Keratinocyte (primary cell): ENCODE measurements at regions not wholly inside any gene's neighbourhood (a gene's known extent, or its start where the extent isn't known, plus 50 kb on each side); places are given as distances from the start of the nearest gene placed in this dataset.

ENCODE experiments used
- DNase-seq: peaks from one replicate; pipeline ENCODE4 v3.0.0-alpha.2; 2011; ENCODE audit warnings: low read depth, missing footprints, low spot score
- FAIRE-seq: peaks from 2 replicates; lab custom pipeline; 2011; peaks lifted over from hg19 to GRCh38; lab: Jason Lieb, UNC
- H2AFZ ChIP-seq: 2 replicates; pipeline ENCODE4 v1.6.0; 2012; ENCODE audit warnings: low read length, control low read depth, inconsistent platforms; ENCODE audit not compliant: control insufficient read depth
- H3K27ac ChIP-seq: 2 replicates; pipeline ENCODE4 v1.5.1; 2011; ENCODE audit warnings: low read length; ENCODE audit not compliant: control insufficient read depth, insufficient read depth
- H3K27me3 ChIP-seq: 3 replicates; pipeline ENCODE4 v1.6.0; 2011; ENCODE audit warnings: low read length; ENCODE audit not compliant: control insufficient read depth, insufficient read depth; ENCODE audit errors: extremely low read depth
- H3K36me3 ChIP-seq, 2 experiments: 2 replicates in 1 of 2; 3 replicates in 1 of 2; pipeline ENCODE4 v1.5.1; 2011; ENCODE audit warnings: low read length in 2 of 2, mild to moderate bottlenecking in 1 of 2; ENCODE audit not compliant: control insufficient read depth in 2 of 2, insufficient read depth in 2 of 2; ENCODE audit errors: extremely low read depth in 1 of 2
- H3K4me1 ChIP-seq: 3 replicates; pipeline ENCODE4 v1.5.1; 2011; ENCODE audit warnings: low read length; ENCODE audit not compliant: control insufficient read depth, insufficient read depth; ENCODE audit errors: extremely low read depth
- H3K4me2 ChIP-seq: 3 replicates; pipeline ENCODE4 v1.6.0; 2011; ENCODE audit warnings: low read depth, low read length; ENCODE audit not compliant: control insufficient read depth, insufficient read depth; ENCODE audit errors: extremely low read depth
- H3K4me3 ChIP-seq, 3 experiments: fragments of 200-600 bp in 1 of 3; sonication (generic) in 1 of 3; 2 replicates in 2 of 3; 3 replicates in 1 of 3; pipeline ENCODE4 v1.5.1; 2011 to 2016; ENCODE audit warnings: low read length in 3 of 3, mild to moderate bottlenecking in 3 of 3, control low read depth in 2 of 3, inconsistent platforms in 1 of 3, low read depth in 1 of 3, mixed read lengths in 1 of 3, mixed run types in 1 of 3, moderate library complexity in 1 of 3; ENCODE audit not compliant: control insufficient read depth in 2 of 3, insufficient read depth in 2 of 3; ENCODE audit errors: extremely low read depth in 1 of 3
- H3K79me2 ChIP-seq: 2 replicates; pipeline ENCODE4 v1.6.0; 2012; ENCODE audit warnings: low read length; ENCODE audit not compliant: control insufficient read depth, insufficient read depth
- H3K9ac ChIP-seq: 3 replicates; pipeline ENCODE4 v1.6.0; 2011; ENCODE audit warnings: low read length; ENCODE audit not compliant: control insufficient read depth, insufficient read depth; ENCODE audit errors: extremely low read depth
- H3K9me1 ChIP-seq: 3 replicates; pipeline ENCODE4 v1.6.0; 2011; ENCODE audit warnings: low read length; ENCODE audit not compliant: control insufficient read depth, insufficient read depth; ENCODE audit errors: extremely low read depth
- H3K9me3 ChIP-seq: 2 replicates; pipeline ENCODE4 v1.5.1; 2012; ENCODE audit warnings: low read depth, low read length; ENCODE audit not compliant: control insufficient read depth
- H4K20me1 ChIP-seq: 3 replicates; pipeline ENCODE4 v1.6.0; 2011; ENCODE audit warnings: low read length; ENCODE audit not compliant: control insufficient read depth, insufficient read depth; ENCODE audit errors: extremely low read depth
- CTCF ChIP-seq, 3 experiments: IDR thresholded peaks in 1 of 3; conservative IDR thresholded peaks in 1 of 3; optimal IDR thresholded peaks in 1 of 3; 2 replicates in 2 of 3; 3 replicates in 1 of 3; pipeline versions ENCODE3 to v1.5.1; 2011; ENCODE audit warnings: low read length in 3 of 3, mild to moderate bottlenecking in 3 of 3, moderate library complexity in 2 of 3, control low read depth in 1 of 3, inconsistent platforms in 1 of 3; ENCODE audit not compliant: insufficient read depth in 2 of 3; ENCODE audit errors: extremely low read depth in 1 of 3
- EZH2 ChIP-seq: IDR thresholded peaks from one replicate; pipeline ENCODE4 v1.6.1; 2012; ENCODE audit warnings: inconsistent platforms, mild to moderate bottlenecking, low read length, moderate library complexity
- dilution Hi-C: fragments of 300-500 bp; cut with MboI; formaldehyde crosslinking; loops from one replicate; pipeline ENCODE4 v1.7.0; 2020; ENCODE audit warnings: low sequenced_read_pairs; ENCODE audit not compliant: extremely low pct_ligation_motif_present

- FAIRE-seq (peak; percentile 55), DNase-seq (no peak)
- no peak overlapping the region for H3K4me3 ChIP-seq
- no peaks in the 10 kb centered on the region for H3K4me1 ChIP-seq
- no peak overlapping the region for H3K4me2 ChIP-seq
- H4K20me1 ChIP-seq, result no peaks in the 10 kb centered on the region
- no peaks in the 10 kb centered on the region for H3K27me3 ChIP-seq
- dilution Hi-C loops, result no loop called here
- H3K9me1 ChIP-seq, result no peaks in the 10 kb centered on the region
- TF ChIP-seq CTCF (optimal IDR thresholded peaks at IDR 0.05 in 1 of 3, IDR thresholded peaks at IDR 0.05 in 1 of 3, conservative IDR thresholded peaks at IDR 0.05 in 1 of 3; ENCODE audit: extremely low read depth in 1 of 3, insufficient read depth in 2 of 3, low read length in 3 of 3), result no peak
- TF ChIP-seq EZH2, result no peak
- H3K36me3 ChIP-seq, result no peaks in the 10 kb centered on the region
- H3K9me3 ChIP-seq, result no peaks in the 10 kb centered on the region
- H3K27ac ChIP-seq, result no peak overlapping the region
- no peak overlapping the region for H3K9ac ChIP-seq
- H3K79me2 ChIP-seq, result no peaks in the 10 kb centered on the region
- H2AFZ ChIP-seq, result no peak overlapping the region
Measured at GRCh38 chr7:13108061-13108460, 420.6 kb downstream of the ARL4A start.

GRCh38 chr7:13109201-13109600 is 421.8 kb downstream of the ARL4A start:
- Histone ChIP-seq H3K27ac (no peak overlapping the region), H4K20me1 (no peaks in the 10 kb centered on the region), H3K27me3 (no peaks in the 10 kb centered on the region), H3K4me2 (no peak overlapping the region), H3K79me2 (no peaks in the 10 kb centered on the region), H3K36me3 (no peaks in the 10 kb centered on the region), H3K9ac (no peak overlapping the region), H3K9me3 (no peaks in the 10 kb centered on the region), H3K9me1 (no peaks in the 10 kb centered on the region), H3K4me3 (no peak overlapping the region), H2AFZ (no peak overlapping the region), H3K4me1 (no peaks in the 10 kb centered on the region)
- dilution Hi-C loops, result no loop called here
- TF ChIP-seq EZH2, result no peak
- TF ChIP-seq CTCF (optimal IDR thresholded peaks at IDR 0.05 in 1 of 3, IDR thresholded peaks at IDR 0.05 in 1 of 3, conservative IDR thresholded peaks at IDR 0.05 in 1 of 3; ENCODE audit: extremely low read depth in 1 of 3, insufficient read depth in 2 of 3, low read length in 3 of 3), result no peak
- FAIRE-seq (no peak), DNase-seq (no peak)
